ENCODE measurements at regions not wholly inside any gene's neighbourhood (a gene's known extent, or its start where the extent isn't known, plus 50 kb on each side); places are given as distances from the start of the nearest gene placed in this dataset.
"Not testable (repeated sequence)": the region's sequence is repeated elsewhere in the genome, so short reads cannot be mapped to it uniquely, and the experiment has no call there.

DNA sequence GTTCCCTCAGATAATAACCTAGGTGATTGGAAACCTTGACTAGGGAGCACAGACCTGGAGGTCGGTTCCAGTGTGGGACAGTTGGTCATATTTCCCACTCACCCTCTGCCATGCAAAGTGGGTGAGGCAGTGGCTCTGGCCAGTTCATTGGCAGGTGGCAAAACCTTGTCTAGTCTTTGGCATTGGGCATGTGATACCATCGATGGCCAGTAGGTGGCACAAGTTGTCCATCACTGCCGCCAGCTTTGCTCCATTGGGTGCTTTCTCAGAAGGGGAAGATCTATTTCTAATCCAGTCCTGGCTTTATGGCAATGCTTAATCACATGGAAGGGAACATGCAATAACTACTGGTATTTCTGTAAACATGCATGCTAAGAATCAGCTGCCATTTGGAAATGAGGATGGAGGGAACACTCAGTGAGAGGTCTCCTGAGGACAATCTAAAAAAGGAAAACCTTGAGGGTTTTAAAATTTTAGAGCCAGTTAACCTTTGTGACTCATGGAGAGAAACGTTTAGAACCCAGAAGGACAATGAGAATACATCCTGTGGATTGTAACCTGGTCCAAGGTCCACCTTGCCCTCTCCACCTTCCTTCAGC, 207.5 kb upstream of the PLGLB1 start:
- TF ChIP-seq, protein P1, sequence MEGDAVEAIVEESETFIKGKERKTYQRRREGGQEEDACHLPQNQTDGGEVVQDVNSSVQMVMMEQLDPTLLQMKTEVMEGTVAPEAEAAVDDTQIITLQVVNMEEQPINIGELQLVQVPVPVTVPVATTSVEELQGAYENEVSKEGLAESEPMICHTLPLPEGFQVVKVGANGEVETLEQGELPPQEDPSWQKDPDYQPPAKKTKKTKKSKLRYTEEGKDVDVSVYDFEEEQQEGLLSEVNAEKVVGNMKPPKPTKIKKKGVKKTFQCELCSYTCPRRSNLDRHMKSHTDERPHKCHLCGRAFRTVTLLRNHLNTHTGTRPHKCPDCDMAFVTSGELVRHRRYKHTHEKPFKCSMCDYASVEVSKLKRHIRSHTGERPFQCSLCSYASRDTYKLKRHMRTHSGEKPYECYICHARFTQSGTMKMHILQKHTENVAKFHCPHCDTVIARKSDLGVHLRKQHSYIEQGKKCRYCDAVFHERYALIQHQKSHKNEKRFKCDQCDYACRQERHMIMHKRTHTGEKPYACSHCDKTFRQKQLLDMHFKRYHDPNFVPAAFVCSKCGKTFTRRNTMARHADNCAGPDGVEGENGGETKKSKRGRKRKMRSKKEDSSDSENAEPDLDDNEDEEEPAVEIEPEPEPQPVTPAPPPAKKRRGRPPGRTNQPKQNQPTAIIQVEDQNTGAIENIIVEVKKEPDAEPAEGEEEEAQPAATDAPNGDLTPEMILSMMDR (conservative IDR thresholded peaks at IDR 0.05; ENCODE audit: low read depth, low read length), result peak; percentile 49
- not testable (repeated sequence) for TF ChIP-seq EZH2 (IDR thresholded peaks at IDR 0.05; ENCODE audit: low read length, unreplicated experiment); EZH2phosphoT487 (IDR thresholded peaks at IDR 0.05; ENCODE audit: borderline replicate concordance, low read length)

Measured in PC-3 (cell line).